Testis (tissue), 2 donors: ENCODE measurements at regions not wholly inside any gene's neighbourhood (a gene's known extent, or its start where the extent isn't known, plus 50 kb on each side); places are given as distances from the start of the nearest gene placed in this dataset.

Experiments used
- DNase-seq: peaks from one replicate; pipeline ENCODE4 v3.0.0-alpha.2; 2019
- H3K27ac ChIP-seq, 2 donors: fragments of 200-600 bp; sonication (generic); one replicate each; pipeline ENCODE4 v1.5.1; 2019
- H3K27me3 ChIP-seq: fragments of 200-600 bp; sonication (generic); one replicate; pipeline ENCODE4 v1.5.1; 2019
- H3K36me3 ChIP-seq: fragments of 200-600 bp; sonication (generic); one replicate; pipeline ENCODE4 v1.5.1; 2017; ENCODE audit warnings: low read depth; ENCODE audit errors: missing control alignments
- H3K4me1 ChIP-seq: fragments of 200-600 bp; sonication (generic); one replicate; pipeline ENCODE4 v1.5.1; 2019
- H3K4me3 ChIP-seq, 2 donors: fragments of 200-600 bp; sonication (generic); one replicate each; pipeline ENCODE4 v1.5.1; 2017 to 2019
- H3K9me3 ChIP-seq: fragments of 200-600 bp; sonication (generic); one replicate; pipeline ENCODE4 v1.5.1; 2017
- CTCF ChIP-seq, 3 experiments: fragments of 450-650 bp in 2 of 3; fragments of 200-600 bp in 1 of 3; sonication (generic) in 1 of 3; IDR thresholded peaks; one replicate each; pipeline ENCODE4 v1.5.1; 2016 to 2019; ENCODE audit warnings: antibody characterized with exemption in 3 of 3, mild to moderate bottlenecking in 2 of 3, moderate library complexity in 1 of 3
- POLR2A ChIP-seq: fragments of 450-650 bp; IDR thresholded peaks from one replicate; pipeline ENCODE4 v1.6.1; 2017; ENCODE audit warnings: antibody characterized with exemption, mild to moderate bottlenecking, moderate library complexity
- WGBS, 2 donors: methylation state at CpG; one replicate each; pipeline ENCODE4 v1.1.5; 2018; 5-methylcytosine and 5-hydroxymethylcytosine counted together
- intact Hi-C: fragments of 100-400 bp; cut with DNase I; formaldehyde crosslinking; loops from one replicate; pipeline ENCODE4 v1.15.1; 2023; ENCODE audit warnings: low total_unique reads

GRCh38 chr1:34372891-34373290, 196.2 kb downstream of the C1orf94 start:
- DNase-seq: no peak
- intact Hi-C loops: no loop called here
- no peaks in the 10 kb centered on the region for H3K27me3 ChIP-seq
- TF ChIP-seq CTCF (IDR thresholded peaks at IDR 0.05) (no peak), POLR2A (no peak)
- 71 to 86% methylated on average over 1 of the region's 1 CpG for WGBS, 2 donors
- no peaks in the 10 kb centered on the region for H3K36me3 ChIP-seq
- H3K4me1 ChIP-seq: no peaks in the 10 kb centered on the region
- H3K9me3 ChIP-seq: no peaks in the 10 kb centered on the region
- no peak overlapping the region for H3K27ac ChIP-seq
- H3K4me3 ChIP-seq: no peak overlapping the region

- no peak for DNase-seq
- TF ChIP-seq POLR2A (no peak), CTCF (IDR thresholded peaks at IDR 0.05) (no peak)
- Histone ChIP-seq H3K27me3 (no peaks in the 10 kb centered on the region), H3K27ac (no peak overlapping the region), H3K9me3 (no peaks in the 10 kb centered on the region), H3K4me1 (no peaks in the 10 kb centered on the region), H3K4me3 (no peak overlapping the region), H3K36me3 (no peaks in the 10 kb centered on the region)
- intact Hi-C loops: no loop called here
Observed at GRCh38 chr1:34373912-34374311, 197.2 kb downstream of the C1orf94 start.

- Histone ChIP-seq H3K9me3 (no peaks in the 10 kb centered on the region), H3K4me1 (no peaks in the 10 kb centered on the region), H3K27me3 (no peaks in the 10 kb centered on the region), H3K36me3 (no peaks in the 10 kb centered on the region), H3K4me3 (no peak overlapping the region), H3K27ac (no peak overlapping the region)
- intact Hi-C loops: no loop called here
- TF ChIP-seq CTCF (IDR thresholded peaks at IDR 0.05) (no peak), POLR2A (no peak)
- WGBS, 2 donors: 45 to 46% methylated on average over 2 of the region's 2 CpGs
- DNase-seq: no peak
Observed at GRCh38 chr1:34376531-34376930, 199.8 kb downstream of the C1orf94 start.

GRCh38 chr1:34378968-34379856, 202.5 kb downstream of the C1orf94 start:
- Histone ChIP-seq H3K27ac (no peak overlapping the region), H3K4me3 (no peak overlapping the region), H3K9me3 (no peaks in the 10 kb centered on the region), H3K36me3 (no peaks in the 10 kb centered on the region), H3K27me3 (no peaks in the 10 kb centered on the region), H3K4me1 (no peaks in the 10 kb centered on the region)
- TF ChIP-seq POLR2A: no peak
- TF ChIP-seq CTCF (IDR thresholded peaks at IDR 0.05): no peak
- DNase-seq: no peak
- intact Hi-C loops: no loop called here
- WGBS, 2 donors: 45 to 61% methylated on average over 11 of the region's 11 CpGs

- DNase-seq: no peak
- Histone ChIP-seq H3K27me3 (no peaks in the 10 kb centered on the region), H3K4me1 (no peaks in the 10 kb centered on the region), H3K4me3 (no peak overlapping the region), H3K9me3 (no peaks in the 10 kb centered on the region), H3K36me3 (no peaks in the 10 kb centered on the region), H3K27ac (no peak overlapping the region)
- WGBS, 2 donors: 67% methylated on average over 4 of the region's 4 CpGs
- intact Hi-C loops: no loop called here
- no peak for TF ChIP-seq CTCF (IDR thresholded peaks at IDR 0.05)
- no peak for TF ChIP-seq POLR2A
Observed at GRCh38 chr1:34379911-34380310, 203.2 kb downstream of the C1orf94 start.
